GM10266 (cell line): ENCODE measurements at regions not wholly inside any gene's neighbourhood (a gene's known extent, or its start where the extent isn't known, plus 50 kb on each side); places are given as distances from the start of the nearest gene placed in this dataset.

Experiments used
- DNase-seq: peaks from one replicate; pipeline ENCODE4 v3.0.0; 2012; ENCODE audit errors: extremely low spot score
- CTCF ChIP-seq: IDR thresholded peaks from 2 replicates; pipeline ENCODE4 v1.5.1; 2012; ENCODE audit warnings: mild to moderate bottlenecking, low read depth; ENCODE audit not compliant: control insufficient read depth, insufficient read depth; ENCODE audit errors: missing control alignments

- TF ChIP-seq CTCF: no peak
Measured at GRCh38 chr2:122750808-122751207, 995.4 kb downstream of the TSN start.

GRCh38 chr2:122753336-122753735 is 997.9 kb downstream of the TSN start:
- no peak for DNase-seq
- no peak for TF ChIP-seq CTCF

More at GRCh38 chr2:122750808-122751207, 995.4 kb downstream of the TSN start:
- DNase-seq: no peak

- no peak for TF ChIP-seq CTCF
- DNase-seq: no peak
Measured at GRCh38 chr2:122754561-122754960, 999.1 kb downstream of the TSN start.

GRCh38 chr2:122755281-122755780 is 999.9 kb downstream of the TSN start:
- no peak for TF ChIP-seq CTCF
- no peak for DNase-seq

GRCh38 chr2:122758967-122759366 is 1003.5 kb downstream of the TSN start:
- no peak for DNase-seq
- no peak for TF ChIP-seq CTCF

GRCh38 chr2:122764014-122764413 is 1008.6 kb downstream of the TSN start:
- no peak for TF ChIP-seq CTCF
- no peak for DNase-seq

GRCh38 chr2:122780251-122780650 is 1024.8 kb downstream of the TSN start:
- no peak for TF ChIP-seq CTCF
- DNase-seq: no peak
